ENCODE measurements at regions not wholly inside any gene's neighbourhood (a gene's known extent, or its start where the extent isn't known, plus 50 kb on each side); places are given as distances from the start of the nearest gene placed in this dataset.

GRCh38 chr5:30104872-30105596 lies 1088.5 kb upstream of the CDH6 start:
- no peaks in the 10 kb centered on the region for H3K9me3 ChIP-seq
- no peak overlapping the region for H3K27ac ChIP-seq
- no peaks in the 10 kb centered on the region for H3K36me3 ChIP-seq
- no peak overlapping the region for H3K4me3 ChIP-seq
- no peak for DNase-seq (ENCODE audit: low spot score in 2 of 2)
- intact Hi-C loops (cut with DNase I; ENCODE audit: low total_unique reads), result no loop called here
- no peaks in the 10 kb centered on the region for H3K27me3 ChIP-seq
- TF ChIP-seq POLR2A (IDR thresholded peaks at IDR 0.05), result no peak
- no peak for TF ChIP-seq POLR2AphosphoS5 (IDR thresholded peaks at IDR 0.05)
- TF ChIP-seq CTCF (IDR thresholded peaks at IDR 0.05), result no peak
- no peaks in the 10 kb centered on the region for H3K4me1 ChIP-seq

DNA sequence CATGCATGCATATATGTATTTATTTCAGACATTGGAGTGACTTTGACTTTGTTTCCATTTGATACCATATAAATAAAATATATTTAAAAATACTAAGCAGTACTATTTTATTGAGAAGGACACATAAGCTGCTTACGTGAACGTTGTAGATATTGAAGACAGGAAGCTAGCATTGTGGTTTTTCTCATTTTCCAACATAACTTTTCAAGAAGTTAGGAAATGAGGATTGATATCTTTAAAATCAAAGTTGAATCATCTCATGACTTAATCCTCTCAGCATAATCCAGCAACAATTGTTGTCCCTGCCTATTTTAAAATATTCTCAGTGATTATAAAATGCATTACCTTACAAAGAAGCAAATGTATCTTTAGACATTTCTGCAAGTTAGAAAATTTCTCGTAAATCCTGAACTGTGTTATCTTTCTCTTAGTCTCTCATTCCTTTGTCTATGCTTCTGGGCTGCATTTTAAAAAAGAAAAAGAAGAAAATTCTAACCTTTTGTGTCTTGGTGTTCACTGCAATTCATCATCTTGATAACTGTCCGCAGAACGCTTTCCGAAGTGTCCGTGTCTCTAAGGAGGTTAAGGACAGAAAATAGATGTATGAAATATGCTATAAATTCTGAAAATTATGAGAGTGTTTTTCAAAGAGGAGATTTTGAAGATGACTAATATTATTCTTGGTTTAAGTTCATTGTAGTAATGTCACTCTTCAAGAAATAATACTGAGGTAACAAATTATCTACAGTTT lies 1089.9 kb upstream of the CDH6 start:
- no peak overlapping the region for H3K27ac ChIP-seq
- H3K27me3 ChIP-seq, result no peaks in the 10 kb centered on the region
- no peaks in the 10 kb centered on the region for H3K9me3 ChIP-seq
- DNase-seq (ENCODE audit: low spot score in 2 of 2), result no peak
- TF ChIP-seq POLR2A (IDR thresholded peaks at IDR 0.05) (no peak), POLR2AphosphoS5 (IDR thresholded peaks at IDR 0.05) (no peak), CTCF (IDR thresholded peaks at IDR 0.05) (no peak)
- no peaks in the 10 kb centered on the region for H3K36me3 ChIP-seq
- intact Hi-C loops (cut with DNase I; ENCODE audit: low total_unique reads), result no loop called here
- no peak overlapping the region for H3K4me3 ChIP-seq
- no peaks in the 10 kb centered on the region for H3K4me1 ChIP-seq

- H3K27me3 ChIP-seq, result no peaks in the 10 kb centered on the region
- no peak for DNase-seq (ENCODE audit: low spot score in 2 of 2)
- no peaks in the 10 kb centered on the region for H3K9me3 ChIP-seq
- H3K27ac ChIP-seq, result no peak overlapping the region
- no peak overlapping the region for H3K4me3 ChIP-seq
- TF ChIP-seq CTCF (IDR thresholded peaks at IDR 0.05) (no peak), POLR2AphosphoS5 (IDR thresholded peaks at IDR 0.05) (no peak), POLR2A (IDR thresholded peaks at IDR 0.05) (no peak)
- intact Hi-C loops (cut with DNase I; ENCODE audit: low total_unique reads), result no loop called here
- no peaks in the 10 kb centered on the region for H3K36me3 ChIP-seq
- no peaks in the 10 kb centered on the region for H3K4me1 ChIP-seq
Observed at GRCh38 chr5:30103052-30103451, 1090.4 kb upstream of the CDH6 start.

- Histone ChIP-seq H3K36me3 (no peaks in the 10 kb centered on the region), H3K27ac (no peak overlapping the region), H3K4me1 (no peaks in the 10 kb centered on the region), H3K9me3 (no peaks in the 10 kb centered on the region), H3K27me3 (no peaks in the 10 kb centered on the region), H3K4me3 (no peak overlapping the region)
- TF ChIP-seq POLR2A (IDR thresholded peaks at IDR 0.05) (no peak), POLR2AphosphoS5 (IDR thresholded peaks at IDR 0.05) (no peak), CTCF (IDR thresholded peaks at IDR 0.05) (no peak)
- intact Hi-C loops (cut with DNase I; ENCODE audit: low total_unique reads), result no loop called here
- DNase-seq (ENCODE audit: low spot score in 2 of 2), result no peak
Observed at GRCh38 chr5:30102185-30102584, 1091.3 kb upstream of the CDH6 start.

DNA sequence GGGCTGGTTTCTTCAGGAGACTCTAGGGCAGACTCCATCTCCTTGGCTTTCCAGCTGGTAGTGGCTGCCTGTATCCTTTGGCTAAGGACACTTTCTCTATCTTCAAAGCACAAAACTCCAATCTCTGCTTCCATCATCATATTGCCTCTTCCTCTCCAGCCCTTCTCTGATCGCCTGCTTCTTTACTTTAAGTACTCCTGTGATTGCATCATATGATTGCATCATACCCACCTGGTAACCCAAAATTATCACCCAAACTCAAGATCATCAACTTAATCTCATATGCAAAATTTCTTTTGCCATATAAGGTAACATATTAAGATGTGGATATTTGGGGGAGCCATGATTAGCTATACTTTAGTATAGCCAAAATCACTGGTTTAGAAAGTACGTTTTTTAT lies 1092.6 kb upstream of the CDH6 start:
- Histone ChIP-seq H3K4me1 (no peaks in the 10 kb centered on the region), H3K27me3 (no peaks in the 10 kb centered on the region), H3K4me3 (no peak overlapping the region), H3K36me3 (no peaks in the 10 kb centered on the region), H3K9me3 (no peaks in the 10 kb centered on the region), H3K27ac (no peak overlapping the region)
- DNase-seq (ENCODE audit: low spot score in 2 of 2), result no peak
- intact Hi-C loops (cut with DNase I; ENCODE audit: low total_unique reads), result no loop called here
- TF ChIP-seq POLR2A (IDR thresholded peaks at IDR 0.05), result no peak
- no peak for TF ChIP-seq CTCF (IDR thresholded peaks at IDR 0.05)
- TF ChIP-seq POLR2AphosphoS5 (IDR thresholded peaks at IDR 0.05), result no peak
